ENCODE measurements at regions not wholly inside any gene's neighbourhood (a gene's known extent, or its start where the extent isn't known, plus 50 kb on each side); places are given as distances from the start of the nearest gene placed in this dataset.

GRCh38 chr16:31715915-31716314 is 157.7 kb upstream of the ZNF267 start:
- peaks cover 21% of the 10 kb centered on the region for H3K4me1 ChIP-seq (ENCODE audit: insufficient read depth)
- no peaks in the 10 kb centered on the region for H3K9me2 ChIP-seq (ENCODE audit: insufficient read depth)
- no peaks in the 10 kb centered on the region for H3K27me3 ChIP-seq (ENCODE audit: insufficient read depth)
- no peaks in the 10 kb centered on the region for H3K36me3 ChIP-seq (ENCODE audit: insufficient read depth)
- H3K79me2 ChIP-seq (replicated peaks; ENCODE audit: insufficient read depth) = peaks cover 60% of the 10 kb centered on the region
- DNase-seq (ENCODE audit: low spot score) (no peak), ATAC-seq (no peak)
- no peak overlapping the region for H3K4me2 ChIP-seq
- H3K36me3 Mint-ChIP-seq (ENCODE audit: low read depth) = peaks cover 31% of the 10 kb centered on the region
- H3K27ac Mint-ChIP-seq = no peak overlapping the region
- peaks cover 11% of the 10 kb centered on the region; the same call in 1 of the 2 replicates for H4K20me1 ChIP-seq (replicated peaks; ENCODE audit: insufficient read depth)
- TF ChIP-seq REST (IDR thresholded peaks at IDR 0.05; ENCODE audit: unreplicated experiment) (no peak), STAT1 (IDR thresholded peaks at IDR 0.05; ENCODE audit: unreplicated experiment) (no peak), JUNB (IDR thresholded peaks at IDR 0.05; ENCODE audit: unreplicated experiment) (no peak), CREB1 (CRISPR knock-in tag; IDR thresholded peaks at IDR 0.05; ENCODE audit: low read depth) (no peak), ZNF114 (CRISPR knock-in tag; IDR thresholded peaks at IDR 0.05) (no peak), ZNF331 (CRISPR knock-in tag; IDR thresholded peaks at IDR 0.05; ENCODE audit: low read depth) (no peak), ETS1 (IDR thresholded peaks at IDR 0.05) (no peak), EZH2 (IDR thresholded peaks at IDR 0.05; ENCODE audit: low read depth, unreplicated experiment) (no peak), CTCF (conservative IDR thresholded peaks at IDR 0.05; ENCODE audit: low read depth in 2 of 2) (no peak), POLR2AphosphoS5 (IDR thresholded peaks at IDR 0.05; ENCODE audit: low read depth) (no peak), EZH2phosphoT487 (IDR thresholded peaks at IDR 0.05; ENCODE audit: unreplicated experiment) (no peak), ZNF462 (CRISPR knock-in tag; IDR thresholded peaks at IDR 0.05) (no peak), NANOG (IDR thresholded peaks at IDR 0.05; ENCODE audit: borderline replicate concordance) (no peak)
- H3K4me3 Mint-ChIP-seq = no peak overlapping the region
- H3K27me3 Mint-ChIP-seq (ENCODE audit: insufficient read depth, low read depth, poor library complexity) = peaks cover 16% of the 10 kb centered on the region
- no peak overlapping the region for H3K4me3 ChIP-seq
- H3F3A ChIP-seq (replicated peaks; ENCODE audit: low read depth) = no peaks in the 10 kb centered on the region
- H3K27ac ChIP-seq (ENCODE audit: low read depth) = no peak overlapping the region
- H2AFZ ChIP-seq = no peak overlapping the region
- H3K4me1 Mint-ChIP-seq = peaks cover 26% of the 10 kb centered on the region
- no peaks in the 10 kb centered on the region; the same call in 2 of the 3 replicates for H3K9me3 Mint-ChIP-seq
